GM21723 (cell line): ENCODE measurements at regions not wholly inside any gene's neighbourhood (a gene's known extent, or its start where the extent isn't known, plus 50 kb on each side); places are given as distances from the start of the nearest gene placed in this dataset.
"Not testable (repeated sequence)": the region's sequence is repeated elsewhere in the genome, so short reads cannot be mapped to it uniquely, and the experiment has no call there.

Source experiments
- ATAC-seq: cut with Tn5 transposase; IDR thresholded peaks from one replicate; pipeline ENCODE4 v1.9.1; 2021; ENCODE audit warnings: mild to moderate bottlenecking, moderate library complexity; ENCODE audit not compliant: unreplicated experiment

DNA sequence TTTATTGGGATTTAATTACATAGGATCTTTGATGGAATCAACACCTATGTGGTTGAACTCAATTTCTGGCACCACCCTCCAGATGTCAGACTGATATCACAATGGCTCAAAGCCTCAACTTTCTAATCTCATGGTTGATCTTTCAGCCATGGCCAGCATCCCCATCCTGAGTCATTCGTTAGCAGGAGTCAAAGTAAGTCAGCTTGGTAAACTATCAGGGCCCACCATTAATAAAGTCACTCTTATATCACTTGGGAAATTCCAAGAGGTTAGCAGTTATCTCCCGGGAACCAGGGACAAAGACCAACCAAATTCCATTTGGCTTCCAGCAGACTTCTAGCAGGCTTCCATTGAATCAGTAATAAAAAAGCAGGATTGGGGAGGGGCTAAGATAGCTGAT, 50.7 kb upstream of the TNFSF4 start:
- ATAC-seq = no peak

DNA sequence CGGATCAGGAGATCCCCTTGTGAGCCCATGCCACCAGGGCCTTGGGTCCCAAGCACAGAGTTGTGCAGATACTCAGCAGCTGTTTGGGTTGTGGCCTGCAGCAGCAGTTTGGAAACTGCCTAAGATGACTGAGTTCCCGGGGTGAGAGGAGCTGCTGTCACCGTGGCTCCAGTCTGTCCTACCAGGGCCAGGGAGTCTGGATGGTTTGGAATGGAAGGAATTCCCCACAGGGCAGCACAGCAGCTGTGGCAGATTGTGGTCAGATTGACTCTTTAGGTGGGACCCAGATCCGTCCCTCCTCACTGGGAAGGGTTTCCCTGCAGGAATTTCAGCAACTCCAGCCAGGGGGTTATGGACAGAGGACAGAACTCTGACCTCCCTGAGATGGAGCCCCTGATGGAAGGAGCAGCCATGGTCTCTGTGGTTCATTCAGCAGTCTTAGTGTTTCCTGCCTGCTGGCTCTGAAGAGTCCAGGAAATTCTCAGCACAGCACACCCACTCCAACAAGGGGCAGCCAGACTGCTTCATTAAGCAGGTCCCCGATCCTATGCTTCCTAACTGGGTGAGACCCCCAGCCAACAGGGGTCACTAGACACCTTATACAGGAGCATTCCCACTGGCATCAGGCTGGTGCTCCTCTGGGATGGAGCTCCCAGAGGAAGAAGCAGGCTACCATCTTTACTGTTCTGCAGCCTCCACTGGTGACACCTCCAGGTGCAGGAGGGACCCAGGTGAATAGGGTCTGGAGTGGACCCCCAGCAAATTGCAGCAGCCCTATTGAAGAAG, 51.5 kb upstream of the TNFSF4 start:
- ATAC-seq = no peak

DNA sequence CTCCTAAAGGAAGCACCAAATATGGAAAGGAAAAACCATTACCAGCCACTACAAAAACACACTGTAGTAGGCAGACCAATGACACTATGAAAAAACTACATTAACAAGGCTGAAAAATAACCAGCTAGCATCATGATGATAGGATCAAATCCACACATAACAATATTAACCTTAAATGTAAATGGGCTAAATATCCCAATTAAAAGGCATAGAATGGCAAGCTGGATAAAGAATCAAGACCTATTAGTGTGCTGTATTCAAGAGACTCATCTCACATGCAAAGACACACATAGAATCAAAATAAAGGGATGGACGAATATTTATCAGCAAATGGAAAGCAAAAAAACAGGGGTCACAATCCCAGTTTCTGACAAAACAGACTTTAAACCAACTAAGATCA, 53.2 kb upstream of the TNFSF4 start:
- not testable (repeated sequence) for ATAC-seq

DNA sequence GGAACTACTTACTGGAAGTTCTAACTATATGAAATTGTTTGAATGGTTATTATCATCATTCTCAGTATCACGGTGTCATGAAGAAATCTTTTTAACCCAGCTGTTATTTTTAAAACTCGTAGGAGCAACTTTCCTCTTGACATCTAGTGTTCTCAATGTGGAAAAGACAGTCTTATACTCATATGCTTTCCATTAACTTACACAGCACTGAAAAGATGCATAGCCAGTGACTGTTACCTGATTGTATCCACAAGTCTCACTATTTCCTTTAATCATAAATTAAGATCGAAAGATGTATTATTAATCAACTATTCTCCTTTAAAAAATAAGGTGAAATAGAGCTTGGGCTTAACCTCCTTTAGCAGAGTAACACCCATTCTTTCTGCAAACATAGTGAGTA, 59.7 kb upstream of the TNFSF4 start:
- no peak for ATAC-seq

DNA sequence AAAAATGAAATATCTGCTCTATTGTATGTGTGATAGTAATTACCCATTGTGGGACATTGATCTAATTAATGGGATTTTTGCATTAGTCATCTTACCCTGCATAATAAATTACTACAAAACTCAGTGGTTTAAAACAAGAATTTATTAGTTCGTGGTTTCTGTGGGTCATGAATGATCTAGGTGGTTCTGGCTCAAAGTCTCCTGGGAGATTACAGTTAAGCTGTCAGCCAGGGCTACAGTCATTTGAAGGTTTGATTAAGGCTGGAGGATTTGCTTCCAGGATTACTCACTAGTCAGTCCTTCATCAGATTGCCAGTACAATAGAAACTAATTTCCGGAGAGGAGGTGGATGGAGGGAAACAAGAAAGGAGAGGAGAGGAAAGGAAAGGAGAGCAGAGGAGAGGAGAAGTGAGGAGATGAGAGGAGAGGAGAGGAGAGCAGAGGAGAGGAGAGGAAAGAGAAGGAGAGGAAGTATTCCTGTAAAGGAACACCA, 60.4 kb upstream of the TNFSF4 start:
- no peak for ATAC-seq

DNA sequence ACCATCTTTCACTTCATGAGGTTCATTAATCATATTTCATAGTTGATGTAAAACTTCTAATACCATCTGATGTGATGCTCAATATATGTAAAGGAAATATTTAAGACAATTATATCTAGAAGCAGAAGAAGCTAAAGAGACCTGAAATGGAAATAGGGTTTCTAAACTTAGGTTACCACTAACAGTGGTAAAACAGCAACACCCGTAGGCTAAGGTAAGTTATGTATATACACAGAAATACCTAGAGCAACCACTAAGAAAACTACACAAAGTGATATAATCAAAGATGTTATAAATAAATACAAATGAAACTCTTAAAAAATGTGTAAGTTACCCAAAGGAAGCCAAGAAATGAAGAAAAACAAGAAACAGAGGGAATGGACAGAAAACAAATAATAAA, 61.1 kb upstream of the TNFSF4 start:
- no peak for ATAC-seq

DNA sequence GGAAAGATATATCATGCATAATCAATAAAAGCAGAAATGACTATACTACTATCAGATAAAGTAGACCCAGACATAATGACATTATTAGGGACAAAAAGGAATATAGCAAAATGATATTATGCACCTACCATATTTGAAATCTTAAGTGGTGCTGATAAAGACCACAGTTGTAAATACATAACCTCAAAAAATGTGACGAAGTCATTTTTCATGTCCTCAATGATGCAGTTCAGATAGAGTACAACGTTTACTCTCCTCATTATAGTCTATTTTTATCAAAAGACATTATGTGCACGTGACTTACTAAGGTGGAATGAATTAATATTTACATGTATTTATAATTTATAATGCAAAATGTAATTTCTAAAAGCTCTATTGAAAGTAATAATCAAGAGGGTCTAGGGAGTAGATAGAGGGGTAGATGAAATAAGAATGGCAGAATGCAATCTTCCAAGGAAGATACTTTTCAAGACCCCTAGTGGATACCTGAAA, 61.7 kb upstream of the TNFSF4 start:
- ATAC-seq = no peak

DNA sequence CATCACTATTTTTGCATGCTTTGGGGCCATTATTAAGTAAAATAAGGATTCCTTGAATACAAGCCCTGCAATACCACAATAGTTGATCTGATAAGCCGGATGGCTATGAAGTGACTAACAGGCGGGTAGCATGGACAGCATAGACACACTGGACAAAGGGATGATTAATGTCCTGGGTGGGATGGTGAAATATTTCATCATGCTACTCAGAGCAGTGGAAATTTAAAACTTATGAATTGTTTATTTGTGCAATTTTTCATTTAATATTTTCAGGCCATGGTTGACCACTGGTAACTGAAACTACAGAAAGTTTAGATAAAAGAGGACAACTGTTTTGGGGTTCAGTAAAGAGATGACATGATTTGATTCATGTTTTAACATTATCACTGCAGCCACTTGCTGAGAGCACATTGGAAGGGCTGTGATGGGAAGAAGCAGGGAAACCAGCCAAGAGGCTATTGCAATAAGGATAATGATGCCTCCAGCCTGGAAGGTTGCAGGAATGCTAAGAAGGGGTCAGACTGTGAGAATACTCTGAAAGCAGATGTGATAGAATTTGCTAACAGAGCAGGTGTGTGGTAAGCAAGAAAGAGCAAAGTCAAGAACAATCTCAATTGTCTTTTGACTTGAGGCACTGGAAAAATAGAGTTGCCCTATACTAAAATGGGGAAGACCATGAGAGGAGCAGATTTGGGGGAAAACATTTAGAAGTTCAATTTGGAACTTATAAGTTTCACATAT, 62.5 kb upstream of the TNFSF4 start:
- ATAC-seq = no peak

DNA sequence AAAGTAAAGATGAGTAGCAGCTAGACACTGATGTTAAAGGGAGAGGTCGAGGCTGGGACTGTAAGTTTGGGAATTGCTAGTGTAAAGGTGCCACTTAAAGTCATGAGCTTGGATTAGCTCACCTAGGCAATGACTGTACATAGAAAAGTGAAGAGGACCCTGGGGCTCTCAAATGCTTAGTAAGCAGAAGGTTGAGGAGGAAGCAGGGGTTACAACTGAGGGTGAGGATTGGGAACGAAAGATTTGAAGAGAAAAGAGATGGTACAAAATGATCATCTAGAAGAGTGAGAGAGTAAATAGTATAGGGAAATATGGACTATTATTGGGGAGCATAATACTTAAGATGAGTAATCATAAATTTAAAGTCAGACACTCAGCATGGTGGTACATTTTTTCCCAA, 63.1 kb upstream of the TNFSF4 start:
- no peak for ATAC-seq

DNA sequence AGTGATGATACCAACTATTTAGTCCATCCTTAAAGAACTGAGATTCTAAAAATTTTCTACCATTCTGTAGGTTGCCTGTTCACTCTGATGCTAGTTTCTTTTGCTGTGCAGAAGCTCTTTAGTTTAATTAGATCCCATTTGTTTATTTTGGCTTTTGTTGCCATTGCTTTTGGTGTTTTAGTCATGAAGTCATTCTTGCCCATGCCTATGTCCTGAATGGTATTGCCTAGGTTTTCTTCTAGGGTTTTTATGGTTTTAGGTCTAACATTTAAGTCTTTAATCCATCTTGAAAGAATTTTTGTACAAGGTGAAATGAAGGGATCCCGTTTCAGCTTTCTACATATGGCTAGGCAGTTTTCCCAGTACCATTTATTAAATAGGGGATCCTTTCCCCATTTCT, 63.9 kb upstream of the TNFSF4 start:
- ATAC-seq = not testable (repeated sequence)

DNA sequence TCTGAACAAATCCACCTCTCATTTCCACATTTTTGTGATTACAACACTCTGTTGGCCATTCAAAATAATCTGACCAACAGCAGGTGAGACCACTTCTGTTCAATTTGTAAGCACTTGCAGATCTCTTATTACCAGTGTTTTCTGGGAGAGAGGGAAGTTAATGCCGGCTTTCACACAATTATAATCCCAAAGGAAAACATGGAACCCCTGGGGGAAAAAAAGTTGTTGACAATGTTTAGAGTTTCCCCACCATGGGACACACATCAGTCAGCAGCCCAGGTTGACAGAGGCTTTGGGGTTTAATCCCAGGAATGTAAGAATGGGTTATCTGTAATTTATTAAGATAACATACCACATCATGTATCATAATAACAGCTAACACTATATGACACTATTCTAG, 68.4 kb upstream of the TNFSF4 start:
- ATAC-seq = no peak

DNA sequence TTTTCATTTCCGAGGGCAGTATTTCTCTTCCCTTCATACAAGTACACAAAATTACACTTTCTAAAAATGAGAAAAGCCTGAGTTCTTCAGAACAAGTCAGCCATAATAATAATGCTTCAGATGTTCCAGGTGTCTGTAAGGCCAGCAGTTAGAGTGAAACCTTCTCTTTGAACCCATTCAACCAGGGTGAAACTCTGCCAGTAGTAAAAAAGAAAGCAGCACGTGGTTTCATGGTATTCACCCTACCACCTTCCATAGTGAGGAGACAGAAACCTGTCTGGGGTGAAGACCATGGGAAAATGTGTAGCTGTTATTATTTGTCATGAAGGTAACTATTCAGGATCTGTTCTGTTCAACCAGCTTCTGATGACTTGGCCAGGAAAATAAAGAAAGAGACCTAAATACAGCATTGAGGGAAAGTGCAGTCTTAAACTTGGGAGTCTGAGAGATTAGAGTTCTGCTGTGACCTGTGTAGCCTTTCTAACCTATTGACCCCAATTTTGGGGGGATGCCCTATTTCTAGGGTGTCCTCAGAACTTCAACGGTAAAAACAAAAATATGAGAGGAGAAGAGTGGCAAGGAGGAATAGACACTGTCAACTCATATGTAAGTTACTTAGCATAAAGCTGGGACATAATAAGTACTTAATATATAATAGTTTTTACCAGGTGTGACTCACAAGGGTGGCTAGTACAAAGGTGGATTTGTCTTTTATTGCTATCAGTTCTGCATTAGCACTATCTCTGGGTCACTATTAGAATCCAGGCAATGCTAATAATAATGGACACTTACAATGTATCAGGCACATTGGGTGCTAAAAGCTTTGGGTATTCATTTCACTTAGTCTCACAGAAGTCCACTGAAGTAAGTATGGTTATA, 70.0 kb upstream of the TNFSF4 start:
- peak; percentile 93 for ATAC-seq

DNA sequence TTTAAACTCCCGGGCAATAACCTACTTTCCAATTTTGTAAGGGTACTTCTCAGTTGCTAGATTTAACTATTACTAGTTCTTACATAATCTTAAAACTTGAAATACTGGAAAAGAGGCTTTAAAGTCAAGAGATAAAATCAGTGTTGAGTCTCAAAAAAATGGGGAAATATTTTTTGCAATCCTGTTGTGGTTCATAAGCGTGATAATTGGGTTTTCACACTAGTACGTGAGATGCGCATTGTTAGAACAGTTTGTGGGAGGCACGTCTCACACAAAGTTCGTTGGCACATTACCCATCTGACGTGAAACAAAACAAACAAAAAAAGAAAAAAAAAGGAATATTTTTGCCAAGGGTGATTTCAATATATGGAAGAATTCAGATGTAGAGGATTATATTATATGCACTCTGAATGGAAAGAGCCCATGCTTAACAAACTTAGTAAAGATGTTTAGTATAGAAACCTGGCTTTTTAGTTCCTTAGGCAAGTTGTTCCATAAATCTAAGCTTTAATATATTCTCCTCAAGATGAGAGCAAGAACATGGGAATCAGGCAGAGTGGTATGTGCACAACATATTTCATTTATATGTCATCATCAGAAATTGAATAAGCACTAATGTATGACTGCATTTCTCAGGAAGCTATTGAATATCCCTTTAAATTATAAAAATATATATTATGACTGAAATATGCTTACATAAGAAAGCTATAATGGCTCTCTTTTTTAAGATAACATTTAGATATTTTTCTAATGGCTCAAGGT, 73.9 kb upstream of the TNFSF4 start:
- ATAC-seq = no peak

DNA sequence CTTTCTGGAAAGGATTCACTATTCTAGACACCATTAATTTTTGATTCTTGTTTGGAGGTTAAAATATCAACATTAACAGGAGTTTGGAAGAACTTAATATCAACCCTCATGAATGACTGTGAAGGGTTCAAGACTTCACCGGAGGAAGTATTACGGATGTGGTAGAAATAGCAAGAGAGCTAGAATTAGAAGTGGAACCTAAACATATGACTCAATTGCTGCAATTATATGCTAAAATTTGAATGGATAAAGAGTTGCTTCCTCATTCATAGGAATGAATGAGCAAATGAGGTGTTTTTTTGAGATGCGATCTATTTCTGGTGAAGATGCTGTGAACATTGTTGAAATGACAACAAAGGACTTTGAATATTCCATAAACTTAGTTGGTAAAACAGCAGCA, 77.9 kb upstream of the TNFSF4 start:
- ATAC-seq = no peak

DNA sequence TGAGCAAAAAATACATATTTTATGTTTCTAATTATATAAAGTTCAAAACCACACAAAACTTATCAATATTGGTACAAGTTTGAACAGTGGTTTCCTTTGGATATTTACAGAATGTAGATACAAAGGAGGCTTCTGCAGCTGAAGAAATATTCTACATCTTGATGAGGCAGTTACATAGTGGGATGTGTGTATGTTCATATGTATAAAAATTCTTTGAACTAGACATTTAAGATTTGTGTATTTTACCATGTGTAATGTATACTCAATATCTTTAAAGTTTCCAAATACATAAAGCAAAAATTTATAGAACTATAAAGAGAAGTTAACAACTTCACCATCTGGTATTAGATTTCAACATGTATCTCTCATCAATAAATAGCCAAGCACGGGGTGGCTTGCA, 80.7 kb upstream of the TNFSF4 start:
- ATAC-seq = no peak

DNA sequence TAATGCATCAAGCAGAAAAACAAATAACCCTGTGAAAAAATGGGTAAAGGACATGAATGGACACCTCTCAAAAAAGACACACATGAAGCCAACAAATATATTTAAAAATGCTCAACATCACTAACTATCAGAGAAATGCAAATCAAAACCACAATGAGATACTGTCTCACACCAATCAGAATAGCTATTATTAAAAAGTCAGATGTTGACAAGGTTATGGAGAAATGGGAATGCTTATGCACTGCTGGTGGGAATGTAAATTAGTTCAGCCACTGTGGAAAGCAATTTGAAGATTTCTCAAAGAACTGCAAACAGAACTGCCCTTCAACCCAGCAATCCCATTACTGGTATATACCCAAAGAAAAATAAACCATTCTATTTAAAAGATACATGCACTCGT, 86.6 kb upstream of the TNFSF4 start:
- ATAC-seq = no peak

DNA sequence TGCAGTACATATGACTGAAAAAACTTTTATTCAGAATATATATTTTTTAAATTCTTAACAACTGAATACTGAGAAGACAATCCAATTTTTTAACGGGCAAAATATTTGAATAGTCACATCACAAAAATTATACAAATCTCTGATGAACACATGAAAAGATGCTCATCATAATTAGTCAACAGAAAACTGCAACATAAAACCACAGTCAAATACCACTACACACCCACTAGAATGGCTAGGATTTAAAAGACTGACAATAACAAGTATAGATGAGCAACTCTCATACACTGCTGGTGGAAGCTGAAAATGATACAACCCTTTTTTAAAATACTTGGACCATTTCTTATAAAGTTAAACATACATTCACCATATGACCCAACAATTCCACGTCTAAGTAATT, 87.7 kb upstream of the TNFSF4 start:
- ATAC-seq = no peak

DNA sequence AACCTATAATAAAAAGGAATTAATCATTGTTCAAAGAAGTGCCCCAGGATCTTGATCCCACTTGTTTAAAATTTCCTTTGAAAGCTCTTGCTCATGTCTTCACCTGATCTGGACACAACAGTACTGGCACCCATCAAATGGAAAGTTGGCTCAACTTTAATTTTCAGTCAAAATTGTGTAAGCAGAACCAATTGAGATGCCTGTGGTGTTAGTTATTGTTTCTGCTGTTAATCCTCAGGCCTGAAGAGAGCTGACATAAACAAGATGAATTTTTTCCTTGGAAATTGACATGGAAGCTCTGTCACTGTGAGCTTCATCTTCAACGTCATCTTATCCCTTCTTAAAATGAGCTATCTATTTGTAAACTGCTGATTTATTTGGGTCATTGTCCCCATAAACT, 88.3 kb upstream of the TNFSF4 start:
- no peak for ATAC-seq

DNA sequence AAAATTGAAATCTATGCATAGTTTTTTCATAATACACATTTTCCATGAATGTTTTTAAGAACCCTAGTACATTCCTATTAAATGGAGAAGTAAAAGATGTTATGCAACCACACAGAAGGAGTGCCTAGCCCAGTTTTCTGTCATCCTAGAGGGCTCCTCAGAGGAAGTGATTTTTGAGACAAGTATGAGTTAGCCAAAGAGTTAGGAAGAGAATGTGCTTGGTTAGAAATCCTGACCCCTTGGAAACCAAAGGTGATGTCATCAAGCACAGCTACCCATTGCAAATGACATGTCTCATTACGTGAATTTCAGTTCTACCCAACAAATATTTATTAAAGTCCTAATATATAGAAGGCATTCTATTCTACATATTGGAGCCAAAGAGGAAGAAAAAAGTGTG, 88.9 kb upstream of the TNFSF4 start:
- ATAC-seq = no peak

DNA sequence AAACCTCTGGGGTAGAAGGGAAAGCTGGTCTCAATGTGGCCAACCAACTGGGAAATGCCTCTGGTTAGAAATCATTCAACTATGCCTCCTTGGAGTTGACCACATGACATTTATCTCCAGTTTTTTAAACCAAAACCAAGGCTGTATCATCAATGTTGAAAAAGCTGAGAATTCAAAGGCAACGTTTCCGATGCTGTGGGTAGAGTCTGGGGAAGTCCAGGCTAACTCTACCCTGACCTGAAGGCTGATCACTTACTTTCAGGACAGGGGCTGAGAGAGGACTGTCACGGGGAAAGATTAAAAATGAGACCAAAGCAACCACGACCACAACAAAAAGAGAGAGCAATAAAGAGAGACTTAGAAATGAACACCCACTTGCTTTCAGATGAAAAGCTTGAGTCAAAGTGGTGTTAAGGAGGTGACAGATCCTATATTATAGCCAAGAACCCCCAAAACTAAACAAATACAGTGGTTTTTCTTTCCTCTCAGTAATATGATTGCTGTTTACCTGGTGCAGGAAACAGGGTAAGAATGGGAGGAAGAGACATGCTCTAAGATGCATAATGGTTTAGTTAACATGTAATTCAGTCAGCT, 90.8 kb upstream of the TNFSF4 start:
- peak; percentile 93 for ATAC-seq
